ENCODE measurements at regions not wholly inside any gene's neighbourhood (a gene's known extent, or its start where the extent isn't known, plus 50 kb on each side); places are given as distances from the start of the nearest gene placed in this dataset.

GRCh38 chr3:107861904-107862303, 228.9 kb downstream of the CD47 start:
- CTCF ChIA-PET: no interaction called here

GRCh38 chr3:107861422-107861821, 229.4 kb downstream of the CD47 start:
- no peaks in the 10 kb centered on the region for H3K9me3 ChIP-seq
- H3F3A ChIP-seq (replicated peaks; ENCODE audit: insufficient read depth): peaks cover 5% of the 10 kb centered on the region
- POLR2A ChIA-PET: no interaction called here
- no peak overlapping the region for H3K9ac ChIP-seq
- H3K9me2 ChIP-seq: no peaks in the 10 kb centered on the region; the same call in 1 of the 2 replicates
- no peak overlapping the region for H2AFZ ChIP-seq (ENCODE audit: low read depth)
- CTCF ChIA-PET: no interaction called here
- H3K79me2 ChIP-seq (ENCODE audit: insufficient read depth): no peaks in the 10 kb centered on the region
- no peaks in the 10 kb centered on the region for H3K27me3 ChIP-seq (ENCODE audit: insufficient read depth)
- H3K4me2 ChIP-seq: no peak overlapping the region
- no peaks in the 10 kb centered on the region for H4K20me1 ChIP-seq (ENCODE audit: insufficient read depth)
- H3K36me3 ChIP-seq (replicated peaks in 1 of 2; ENCODE audit: control insufficient read depth in 1 of 2, insufficient read depth in 2 of 2, low read length in 1 of 2): no peaks in the 10 kb centered on the region
- DNase-seq: no peak
- no peak overlapping the region for H3K4me3 ChIP-seq (ENCODE audit: low read depth in 2 of 2, low read length in 1 of 2)
- H3K27ac ChIP-seq (ENCODE audit: low read depth in 2 of 2, low read length in 1 of 2): no peak overlapping the region
- H3K4me1 ChIP-seq (ENCODE audit: control insufficient read depth in 1 of 2, insufficient read depth in 2 of 2, low read depth in 1 of 2, low read length in 1 of 2): no peaks in the 10 kb centered on the region
- WGBS (ENCODE audit: low lambda C conversion rate): 62% methylated on average over 2 of the region's 2 CpGs
- no peak for TF ChIP-seq TCF12 (IDR thresholded peaks at IDR 0.05)
- no peak for TF ChIP-seq REST (IDR thresholded peaks at IDR 0.05; ENCODE audit: low read depth, low read length)
- no peak for TF ChIP-seq CTCF (IDR thresholded peaks at IDR 0.05)
- no peak for TF ChIP-seq NRF1 (IDR thresholded peaks at IDR 0.05; ENCODE audit: low read depth, low read length)
- no peak for TF ChIP-seq ZBTB33 (IDR thresholded peaks at IDR 0.05; ENCODE audit: borderline replicate concordance, low read depth)
- TF ChIP-seq IRF3 (IDR thresholded peaks at IDR 0.05; ENCODE audit: low read depth, low read length): no peak
- no peak for TF ChIP-seq NFIC (IDR thresholded peaks at IDR 0.05; ENCODE audit: borderline replicate concordance)
- no peak for TF ChIP-seq FOXJ3 (CRISPR knock-in tag; IDR thresholded peaks at IDR 0.05)
- TF ChIP-seq USF2 (IDR thresholded peaks at IDR 0.05; ENCODE audit: borderline replicate concordance, low read depth, low read length): no peak
- TF ChIP-seq MAX (IDR thresholded peaks at IDR 0.05; ENCODE audit: low read depth): no peak
- no peak for TF ChIP-seq RCOR1 (IDR thresholded peaks at IDR 0.05; ENCODE audit: low read length)
- no peak for TF ChIP-seq PBX3 (IDR thresholded peaks at IDR 0.05)
- TF ChIP-seq MXI1 (IDR thresholded peaks at IDR 0.05; ENCODE audit: low read depth, low read length): no peak
- TF ChIP-seq MEF2A (IDR thresholded peaks at IDR 0.05; ENCODE audit: borderline replicate concordance, low read depth): no peak

More at GRCh38 chr3:107861904-107862303, 228.9 kb downstream of the CD47 start:
- H3K79me2 ChIP-seq (ENCODE audit: insufficient read depth): no peaks in the 10 kb centered on the region
- H3K27me3 ChIP-seq (ENCODE audit: insufficient read depth): no peaks in the 10 kb centered on the region
- no peaks in the 10 kb centered on the region for H3K4me1 ChIP-seq (ENCODE audit: control insufficient read depth in 1 of 2, insufficient read depth in 2 of 2, low read depth in 1 of 2, low read length in 1 of 2)
- no peaks in the 10 kb centered on the region; the same call in 1 of the 2 replicates for H3K9me2 ChIP-seq
- no peak overlapping the region for H3K4me2 ChIP-seq
- H2AFZ ChIP-seq (ENCODE audit: low read depth): no peak overlapping the region
- no peaks in the 10 kb centered on the region for H4K20me1 ChIP-seq (ENCODE audit: insufficient read depth)
- no peak for DNase-seq
- no peaks in the 10 kb centered on the region for H3K36me3 ChIP-seq (replicated peaks in 1 of 2; ENCODE audit: control insufficient read depth in 1 of 2, insufficient read depth in 2 of 2, low read length in 1 of 2)
- H3F3A ChIP-seq (replicated peaks; ENCODE audit: insufficient read depth): peaks cover 5% of the 10 kb centered on the region
- POLR2A ChIA-PET: no interaction called here
- no peak overlapping the region for H3K9ac ChIP-seq
- no peaks in the 10 kb centered on the region for H3K9me3 ChIP-seq
- TF ChIP-seq MEF2A (IDR thresholded peaks at IDR 0.05; ENCODE audit: borderline replicate concordance, low read depth): no peak
- no peak for TF ChIP-seq RXRA (IDR thresholded peaks at IDR 0.05; ENCODE audit: borderline replicate concordance, low read depth)
- TF ChIP-seq MAX (IDR thresholded peaks at IDR 0.05; ENCODE audit: low read depth): no peak
- TF ChIP-seq RFX5 (IDR thresholded peaks at IDR 0.05; ENCODE audit: low read length): no peak
- no peak overlapping the region for H3K4me3 ChIP-seq (ENCODE audit: low read depth in 2 of 2, low read length in 1 of 2)
- no peak overlapping the region for H3K27ac ChIP-seq (ENCODE audit: low read depth in 2 of 2, low read length in 1 of 2)
- 26% methylated on average over 3 of the region's 3 CpGs for WGBS (ENCODE audit: low lambda C conversion rate)

All from SK-N-SH (cell line).